NB4 (cell line): ENCODE measurements at regions not wholly inside any gene's neighbourhood (a gene's known extent, or its start where the extent isn't known, plus 50 kb on each side); places are given as distances from the start of the nearest gene placed in this dataset.
A peak's percentile ranks its signal among the peaks of the same experiment; 100 is the strongest.

Experiments
- DNase-seq: peaks from one replicate; pipeline ENCODE4 v3.0.0; 2010; ENCODE audit warnings: low read depth
- H3K4me3 ChIP-seq: one replicate; pipeline ENCODE4 v1.5.1; 2011; ENCODE audit warnings: mild to moderate bottlenecking, low read depth, low read length, moderate library complexity
- CTCF ChIP-seq: IDR thresholded peaks from one replicate; pipeline ENCODE4 v1.5.1; 2012; ENCODE audit warnings: low read depth, low read length
- MAX ChIP-seq: IDR thresholded peaks from 2 replicates; pipeline ENCODE4 v1.6.1; 2011; ENCODE audit warnings: low read depth, low read length
- MYC ChIP-seq: IDR thresholded peaks from 2 replicates; pipeline ENCODE4 v1.6.1; 2011; ENCODE audit warnings: low read depth, low read length
- POLR2A ChIP-seq: IDR thresholded peaks from 2 replicates; pipeline ENCODE4 v1.6.1; 2011; ENCODE audit warnings: mild to moderate bottlenecking; ENCODE audit not compliant: insufficient read length; ENCODE audit errors: extremely low read depth

GRCh38 chr4:149897783-149898182 lies 82.1 kb upstream of the IQCM start:
- H3K4me3 ChIP-seq = no peak overlapping the region
- TF ChIP-seq MAX (no peak), CTCF (no peak), POLR2A (no peak), MYC (no peak)
- DNase-seq = peak; percentile 18

- TF ChIP-seq CTCF (no peak), POLR2A (no peak), MYC (no peak), MAX (no peak)
- no peak for DNase-seq
- H3K4me3 ChIP-seq = no peak overlapping the region
These were observed 85.5 kb upstream of the IQCM start for GRCh38 chr4:149901128-149901527.

- no peak for TF ChIP-seq CTCF
- no peak for TF ChIP-seq POLR2A
- TF ChIP-seq MYC = no peak
- TF ChIP-seq MAX = no peak
- no peak for DNase-seq
These were observed 86.6 kb upstream of the IQCM start for GRCh38 chr4:149902242-149902641.

GRCh38 chr4:149910177-149910576 lies 94.5 kb upstream of the IQCM start:
- H3K4me3 ChIP-seq = no peak overlapping the region
- DNase-seq = no peak
- no peak for TF ChIP-seq MAX
- TF ChIP-seq MYC = no peak
- TF ChIP-seq CTCF = no peak
- no peak for TF ChIP-seq POLR2A

More at GRCh38 chr4:149902242-149902641, 86.6 kb upstream of the IQCM start:
- no peak overlapping the region for H3K4me3 ChIP-seq

- no peak overlapping the region for H3K4me3 ChIP-seq
- no peak for DNase-seq
- TF ChIP-seq MYC (no peak), MAX (no peak), POLR2A (no peak), CTCF (no peak)
These were observed 95.1 kb upstream of the IQCM start for GRCh38 chr4:149910604-149911350.

GRCh38 chr4:149911354-149911753 lies 95.7 kb upstream of the IQCM start:
- TF ChIP-seq MYC = no peak

More at GRCh38 chr4:149911354-149911753, 95.7 kb upstream of the IQCM start:
- H3K4me3 ChIP-seq = no peak overlapping the region
- DNase-seq = no peak
